ENCODE measurements at regions not wholly inside any gene's neighbourhood (a gene's known extent, or its start where the extent isn't known, plus 50 kb on each side); places are given as distances from the start of the nearest gene placed in this dataset.

DNA sequence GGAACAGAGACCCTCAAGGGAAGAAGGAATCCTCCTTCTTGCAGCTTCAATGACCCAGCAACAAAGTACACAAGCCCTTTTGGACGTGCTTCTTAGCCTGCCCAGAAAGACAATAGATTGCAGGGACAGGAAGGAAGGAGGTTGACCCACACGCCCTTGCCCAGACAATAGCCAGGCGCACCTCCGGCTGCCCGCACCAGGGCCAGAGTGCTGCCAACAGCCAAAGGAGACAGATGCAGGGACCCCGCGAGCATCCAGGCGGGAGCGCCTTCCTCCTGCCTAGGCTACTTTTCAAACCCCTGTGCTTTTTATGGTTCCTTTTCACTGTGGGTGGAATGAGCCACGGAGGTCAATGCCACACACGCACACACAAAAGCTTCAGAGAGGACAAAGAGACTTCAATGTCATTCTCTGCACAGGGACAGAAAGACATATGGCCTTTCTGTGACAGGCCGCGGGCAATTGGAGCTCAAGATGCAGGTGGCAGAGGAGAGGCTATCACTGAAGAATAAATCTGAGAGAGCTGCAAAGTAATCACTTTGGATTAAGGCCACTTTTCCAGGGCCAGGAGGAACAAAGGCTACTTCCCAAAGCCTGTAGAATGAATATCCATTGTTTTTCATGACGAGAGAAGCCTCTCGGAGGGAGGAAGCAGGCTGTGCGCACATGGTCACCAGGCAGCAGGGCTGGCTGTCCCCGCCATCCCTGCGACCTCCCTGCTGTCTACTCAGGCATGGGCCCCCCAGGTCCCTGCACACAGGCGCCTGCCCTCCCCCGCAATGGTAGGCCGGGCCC, 300.6 kb downstream of the EIPR1 start:
- Histone ChIP-seq H3K79me2 (ENCODE audit: control insufficient read depth, insufficient read depth, low read length, unreplicated experiment) (no peaks in the 10 kb centered on the region), H2AFZ (ENCODE audit: low read length, unreplicated experiment) (no peak overlapping the region), H3K36me3 (ENCODE audit: insufficient read depth, low read length) (no peaks in the 10 kb centered on the region), H3K27me3 (ENCODE audit: insufficient read depth, low read length) (no peaks in the 10 kb centered on the region), H3K4me3 (ENCODE audit: low read depth, low read length) (no peak overlapping the region), H3K4me1 (ENCODE audit: control insufficient read depth, insufficient read depth, low read length, unreplicated experiment) (no peaks in the 10 kb centered on the region), H3K27ac (ENCODE audit: low read depth, low read length) (no peak overlapping the region)

DNA sequence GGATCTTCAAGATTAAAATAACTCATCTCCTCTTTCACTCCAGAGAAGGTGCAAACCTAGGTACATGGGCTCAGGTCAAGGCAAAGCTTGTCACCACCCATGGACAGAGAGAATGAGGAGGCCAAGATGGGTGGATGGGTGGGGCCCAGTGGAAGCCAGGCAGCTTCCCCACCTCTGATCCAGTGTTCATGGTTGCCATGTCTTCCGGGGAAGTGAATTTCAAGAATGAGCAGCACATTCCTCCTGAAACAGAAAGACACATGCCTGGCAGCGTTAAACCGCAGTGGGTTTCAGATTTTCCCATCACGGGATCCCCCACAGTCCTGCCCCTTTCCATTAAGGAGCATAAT, 301.7 kb downstream of the EIPR1 start:
- Histone ChIP-seq H3K27me3 (ENCODE audit: insufficient read depth, low read length) (no peaks in the 10 kb centered on the region), H2AFZ (ENCODE audit: low read length, unreplicated experiment) (no peak overlapping the region), H3K27ac (ENCODE audit: low read depth, low read length) (no peak overlapping the region), H3K36me3 (ENCODE audit: insufficient read depth, low read length) (no peaks in the 10 kb centered on the region), H3K4me3 (ENCODE audit: low read depth, low read length) (no peak overlapping the region), H3K79me2 (ENCODE audit: control insufficient read depth, insufficient read depth, low read length, unreplicated experiment) (no peaks in the 10 kb centered on the region), H3K4me1 (ENCODE audit: control insufficient read depth, insufficient read depth, low read length, unreplicated experiment) (no peaks in the 10 kb centered on the region)

DNA sequence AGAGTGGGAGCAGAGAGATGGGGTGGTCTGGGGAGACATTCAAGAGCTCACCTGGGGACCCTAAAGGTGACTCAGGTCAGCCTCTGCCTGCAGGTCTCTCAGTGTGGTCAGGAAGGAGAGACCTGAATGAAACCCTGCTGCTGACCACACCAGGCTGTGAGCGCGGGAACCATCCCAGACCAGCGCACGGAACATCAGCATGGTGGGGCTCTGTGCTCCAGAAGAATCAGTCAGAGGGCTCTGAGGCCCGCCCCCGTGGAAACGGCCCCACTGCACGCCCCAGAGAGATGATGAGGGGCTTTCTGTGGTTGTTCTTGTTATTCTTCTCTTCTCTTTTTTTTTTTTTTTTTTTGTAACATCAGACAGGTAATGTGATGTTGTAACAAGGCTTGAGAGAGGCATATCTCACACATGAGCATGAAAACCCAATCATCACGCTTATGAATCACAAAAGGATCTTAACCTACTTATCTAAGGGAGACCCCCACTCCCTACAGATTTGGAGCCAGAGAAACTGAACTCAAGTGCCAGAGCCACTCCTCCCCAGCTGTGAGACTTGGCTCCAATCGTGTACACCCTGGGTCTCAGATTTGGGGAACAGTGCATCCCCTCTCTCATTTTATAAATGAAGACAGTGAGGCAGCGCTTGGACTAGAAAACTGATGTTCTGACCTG, 302.2 kb downstream of the EIPR1 start:
- Histone ChIP-seq H3K4me3 (ENCODE audit: low read depth, low read length) (no peak overlapping the region), H3K79me2 (ENCODE audit: control insufficient read depth, insufficient read depth, low read length, unreplicated experiment) (no peaks in the 10 kb centered on the region), H3K27ac (ENCODE audit: low read depth, low read length) (no peak overlapping the region), H2AFZ (ENCODE audit: low read length, unreplicated experiment) (no peak overlapping the region), H3K36me3 (ENCODE audit: insufficient read depth, low read length) (no peaks in the 10 kb centered on the region), H3K4me1 (ENCODE audit: control insufficient read depth, insufficient read depth, low read length, unreplicated experiment) (no peaks in the 10 kb centered on the region), H3K27me3 (ENCODE audit: insufficient read depth, low read length) (no peaks in the 10 kb centered on the region)

DNA sequence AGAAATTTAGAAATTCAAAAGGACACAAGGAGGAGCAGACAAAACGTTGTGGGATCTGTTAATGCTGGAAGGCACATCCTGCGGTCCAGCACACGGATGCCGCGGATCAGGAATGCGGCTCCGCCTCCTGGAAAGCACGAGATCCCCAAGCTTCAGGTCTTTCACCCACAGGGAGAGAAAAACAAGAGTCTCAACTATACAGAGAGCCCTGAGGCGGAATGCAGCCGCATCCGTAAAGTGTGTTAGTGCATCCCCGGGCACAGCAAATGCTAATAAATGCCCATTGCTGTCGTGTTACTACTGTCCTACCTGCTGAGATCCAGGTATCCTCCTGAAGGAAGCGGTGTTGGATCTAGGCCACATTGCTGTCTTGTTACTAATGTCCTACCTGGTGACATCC, 303.9 kb downstream of the EIPR1 start:
- no peaks in the 10 kb centered on the region for H3K4me1 ChIP-seq (ENCODE audit: control insufficient read depth, insufficient read depth, low read length, unreplicated experiment)
- no peaks in the 10 kb centered on the region for H3K79me2 ChIP-seq (ENCODE audit: control insufficient read depth, insufficient read depth, low read length, unreplicated experiment)
- H2AFZ ChIP-seq (ENCODE audit: low read length, unreplicated experiment): no peak overlapping the region
- H3K27me3 ChIP-seq (ENCODE audit: insufficient read depth, low read length): no peaks in the 10 kb centered on the region
- no peak overlapping the region for H3K4me3 ChIP-seq (ENCODE audit: low read depth, low read length)
- H3K27ac ChIP-seq (ENCODE audit: low read depth, low read length): no peak overlapping the region
- H3K36me3 ChIP-seq (ENCODE audit: insufficient read depth, low read length): no peaks in the 10 kb centered on the region

DNA sequence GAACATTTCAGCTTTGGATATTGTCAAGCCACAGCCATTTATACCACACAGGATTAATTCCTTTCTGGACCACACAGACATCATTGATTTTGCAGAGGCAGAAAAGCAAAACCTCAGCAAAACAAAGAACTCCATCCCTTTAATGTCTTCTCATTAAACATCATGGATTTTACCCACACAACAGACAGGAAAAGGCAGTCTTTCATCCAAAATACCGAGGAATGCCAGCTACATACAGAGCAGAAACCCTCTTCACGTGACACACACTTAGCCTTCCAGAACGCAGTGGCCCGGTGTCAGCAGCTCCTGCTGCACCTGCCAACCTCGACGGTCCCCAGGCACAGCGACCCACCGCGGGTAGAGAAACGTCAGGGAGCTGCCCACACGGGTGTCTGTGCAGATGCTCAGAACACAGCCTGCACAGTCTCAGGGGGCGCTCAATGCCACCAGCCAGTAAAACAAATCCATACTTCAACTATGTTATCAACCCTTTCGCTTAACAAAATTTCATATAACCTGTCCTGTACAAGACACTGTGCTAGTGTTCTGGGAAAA, 304.5 kb downstream of the EIPR1 start:
- no peaks in the 10 kb centered on the region for H3K36me3 ChIP-seq (ENCODE audit: insufficient read depth, low read length)
- no peaks in the 10 kb centered on the region for H3K4me1 ChIP-seq (ENCODE audit: control insufficient read depth, insufficient read depth, low read length, unreplicated experiment)
- H3K27ac ChIP-seq (ENCODE audit: low read depth, low read length): no peak overlapping the region
- H3K27me3 ChIP-seq (ENCODE audit: insufficient read depth, low read length): no peaks in the 10 kb centered on the region
- H3K4me3 ChIP-seq (ENCODE audit: low read depth, low read length): no peak overlapping the region
- no peaks in the 10 kb centered on the region for H3K79me2 ChIP-seq (ENCODE audit: control insufficient read depth, insufficient read depth, low read length, unreplicated experiment)
- no peak overlapping the region for H2AFZ ChIP-seq (ENCODE audit: low read length, unreplicated experiment)

DNA sequence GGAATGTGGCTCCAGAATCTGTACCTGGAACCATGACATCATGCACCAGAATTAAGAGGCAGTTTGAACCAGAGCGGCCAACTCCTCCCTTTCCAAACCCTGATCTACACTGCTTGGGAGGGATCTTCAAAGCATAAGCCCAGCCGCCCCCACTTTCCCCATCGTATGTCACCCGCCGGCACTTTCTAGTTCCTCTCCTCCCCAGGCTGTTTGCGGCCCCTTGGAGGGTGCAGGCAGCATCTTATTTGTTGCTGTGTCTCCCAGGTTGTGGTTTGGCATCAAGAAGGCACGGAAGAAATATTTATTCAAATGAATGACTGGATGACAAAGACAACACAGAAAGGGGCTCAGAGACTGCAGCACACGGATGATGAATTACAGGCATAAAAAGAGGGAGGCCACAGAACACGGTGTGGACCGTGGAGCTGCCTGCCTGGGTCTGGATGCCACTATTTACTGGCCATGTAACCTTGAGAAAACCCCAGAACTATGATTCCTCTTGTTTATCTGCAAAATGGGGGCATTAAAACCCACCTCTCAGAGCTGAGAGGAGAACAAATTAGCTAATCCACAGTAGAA, 305.8 kb downstream of the EIPR1 start:
- no peaks in the 10 kb centered on the region for H3K27me3 ChIP-seq (ENCODE audit: insufficient read depth, low read length)
- no peak overlapping the region for H3K4me3 ChIP-seq (ENCODE audit: low read depth, low read length)
- H3K79me2 ChIP-seq (ENCODE audit: control insufficient read depth, insufficient read depth, low read length, unreplicated experiment): no peaks in the 10 kb centered on the region
- no peaks in the 10 kb centered on the region for H3K36me3 ChIP-seq (ENCODE audit: insufficient read depth, low read length)
- H3K4me1 ChIP-seq (ENCODE audit: control insufficient read depth, insufficient read depth, low read length, unreplicated experiment): no peaks in the 10 kb centered on the region
- H2AFZ ChIP-seq (ENCODE audit: low read length, unreplicated experiment): no peak overlapping the region
- H3K27ac ChIP-seq (ENCODE audit: low read depth, low read length): no peak overlapping the region

DNA sequence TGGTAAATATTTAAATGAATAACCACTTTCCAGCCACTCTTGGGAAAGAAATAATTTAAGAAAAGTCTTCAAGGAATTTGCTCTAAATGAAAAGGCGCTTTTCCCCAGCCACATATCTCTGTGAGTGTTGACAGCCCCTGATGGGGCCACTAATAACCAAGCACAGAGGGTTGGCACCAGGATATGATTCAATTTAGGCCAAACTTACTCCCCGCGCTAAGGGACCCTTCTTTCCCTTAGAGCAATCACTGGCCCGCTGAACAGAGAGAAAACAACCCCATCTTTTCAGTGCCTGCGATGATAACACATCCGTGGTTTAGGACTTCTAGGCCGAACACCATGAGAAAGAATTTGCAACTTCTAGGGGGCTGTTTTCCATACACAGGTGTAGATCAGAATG, 310.8 kb downstream of the EIPR1 start:
- Histone ChIP-seq H3K4me3 (ENCODE audit: low read depth, low read length) (no peak overlapping the region), H3K36me3 (ENCODE audit: insufficient read depth, low read length) (no peaks in the 10 kb centered on the region), H2AFZ (ENCODE audit: low read length, unreplicated experiment) (no peak overlapping the region), H3K79me2 (ENCODE audit: control insufficient read depth, insufficient read depth, low read length, unreplicated experiment) (no peaks in the 10 kb centered on the region), H3K27ac (ENCODE audit: low read depth, low read length) (no peak overlapping the region), H3K4me1 (ENCODE audit: control insufficient read depth, insufficient read depth, low read length, unreplicated experiment) (no peaks in the 10 kb centered on the region), H3K27me3 (ENCODE audit: insufficient read depth, low read length) (no peaks in the 10 kb centered on the region)

DNA sequence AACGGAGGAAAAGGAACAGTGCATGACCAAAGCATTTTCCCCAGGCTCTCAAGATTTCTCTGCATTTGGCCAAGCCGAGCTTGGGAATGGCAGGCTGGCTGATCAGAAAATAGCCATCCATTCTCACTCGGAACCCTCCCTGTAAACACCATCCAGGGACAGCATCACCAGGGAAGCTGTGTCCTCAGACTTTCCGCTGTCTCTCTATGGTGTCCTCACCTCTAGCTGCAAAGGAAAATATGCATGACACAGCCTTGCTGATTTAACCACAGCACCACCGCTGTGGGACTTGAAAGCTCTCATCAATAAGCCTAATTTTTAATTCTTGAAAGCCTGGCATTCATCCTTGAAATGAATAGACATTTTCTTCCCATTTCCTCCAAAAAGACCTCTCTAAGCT, 311.7 kb downstream of the EIPR1 start:
- Histone ChIP-seq H3K79me2 (ENCODE audit: control insufficient read depth, insufficient read depth, low read length, unreplicated experiment) (no peaks in the 10 kb centered on the region), H2AFZ (ENCODE audit: low read length, unreplicated experiment) (no peak overlapping the region), H3K4me1 (ENCODE audit: control insufficient read depth, insufficient read depth, low read length, unreplicated experiment) (no peaks in the 10 kb centered on the region), H3K36me3 (ENCODE audit: insufficient read depth, low read length) (no peaks in the 10 kb centered on the region), H3K27ac (ENCODE audit: low read depth, low read length) (no peak overlapping the region), H3K4me3 (ENCODE audit: low read depth, low read length) (no peak overlapping the region), H3K27me3 (ENCODE audit: insufficient read depth, low read length) (no peaks in the 10 kb centered on the region)

DNA sequence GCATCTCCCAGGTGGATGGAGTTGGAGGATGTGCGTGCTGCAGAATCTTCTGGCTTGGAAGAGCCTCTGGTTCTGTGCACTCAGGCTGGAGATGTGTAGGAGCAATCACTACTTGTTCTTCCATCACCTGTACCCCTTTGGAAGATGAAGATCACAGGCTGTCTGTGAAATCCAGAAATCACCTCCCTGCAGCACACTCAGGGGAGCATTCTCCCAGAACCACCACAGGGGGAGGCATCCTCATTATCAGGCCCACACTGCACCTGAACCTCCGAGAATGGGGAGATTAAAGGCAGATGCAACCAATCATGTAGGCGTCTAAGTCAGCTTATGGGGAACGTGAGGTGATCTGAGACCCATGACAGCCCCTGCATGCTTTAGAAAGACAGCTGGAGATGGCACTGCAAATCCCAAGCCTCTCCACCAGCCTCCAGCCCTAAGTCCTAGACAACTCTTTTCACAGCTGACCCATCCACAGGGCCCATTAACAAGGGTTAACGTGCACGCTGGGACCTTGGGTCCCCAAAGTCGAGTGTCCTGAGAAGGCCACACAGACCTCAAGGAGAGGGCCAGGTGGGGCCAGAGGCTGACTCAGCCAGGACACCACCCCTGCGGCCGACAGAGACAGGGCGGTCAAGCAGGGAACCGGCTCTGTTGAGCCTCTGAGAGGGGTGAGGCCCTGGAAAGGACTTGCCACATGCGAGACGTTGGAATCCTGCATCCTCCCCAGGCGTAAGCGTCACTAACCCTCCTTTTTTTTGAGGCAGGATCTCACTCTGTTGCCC, 314.9 kb downstream of the EIPR1 start:
- Histone ChIP-seq H3K4me1 (ENCODE audit: control insufficient read depth, insufficient read depth, low read length, unreplicated experiment) (no peaks in the 10 kb centered on the region), H3K27me3 (ENCODE audit: insufficient read depth, low read length) (no peaks in the 10 kb centered on the region), H3K27ac (ENCODE audit: low read depth, low read length) (no peak overlapping the region), H3K79me2 (ENCODE audit: control insufficient read depth, insufficient read depth, low read length, unreplicated experiment) (no peaks in the 10 kb centered on the region), H3K36me3 (ENCODE audit: insufficient read depth, low read length) (no peaks in the 10 kb centered on the region), H3K4me3 (ENCODE audit: low read depth, low read length) (no peak overlapping the region), H2AFZ (ENCODE audit: low read length, unreplicated experiment) (no peak overlapping the region)

DNA sequence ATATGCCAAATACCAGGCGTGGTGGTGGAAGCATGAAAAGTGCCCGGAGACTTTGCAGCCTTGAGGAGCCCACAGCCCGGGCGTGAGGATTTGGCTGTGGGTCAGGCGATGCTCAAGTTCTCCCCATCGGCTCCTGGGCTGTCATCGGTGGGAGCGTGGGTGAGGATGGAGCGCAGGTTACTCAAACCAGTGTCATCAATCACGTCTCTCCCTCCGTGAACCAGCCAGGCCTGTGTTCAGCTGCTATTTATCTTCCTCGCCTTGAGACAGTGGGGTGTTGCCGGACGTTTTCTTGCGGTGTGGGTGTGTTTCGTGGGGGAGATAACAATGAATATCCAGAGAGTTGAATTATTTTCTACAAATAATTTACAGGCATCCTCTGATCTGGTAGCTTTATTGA, 317.6 kb downstream of the EIPR1 start:
- Histone ChIP-seq H3K4me1 (ENCODE audit: control insufficient read depth, insufficient read depth, low read length, unreplicated experiment) (no peaks in the 10 kb centered on the region), H3K27ac (ENCODE audit: low read depth, low read length) (no peak overlapping the region), H3K4me3 (ENCODE audit: low read depth, low read length) (no peak overlapping the region), H3K36me3 (ENCODE audit: insufficient read depth, low read length) (no peaks in the 10 kb centered on the region), H3K79me2 (ENCODE audit: control insufficient read depth, insufficient read depth, low read length, unreplicated experiment) (no peaks in the 10 kb centered on the region), H2AFZ (ENCODE audit: low read length, unreplicated experiment) (no peak overlapping the region), H3K27me3 (ENCODE audit: insufficient read depth, low read length) (no peaks in the 10 kb centered on the region)
